ENCODE measurements at regions not wholly inside any gene's neighbourhood (a gene's known extent, or its start where the extent isn't known, plus 50 kb on each side); places are given as distances from the start of the nearest gene placed in this dataset.
"Not testable (repeated sequence)": the region's sequence is repeated elsewhere in the genome, so short reads cannot be mapped to it uniquely, and the experiment has no call there.

GRCh38 chr11:71781491-71781890 lies 51.5 kb upstream of the DEFB108B start:
- not testable (repeated sequence) for TF ChIP-seq MAFK (conservative IDR thresholded peaks at IDR 0.05 in 1 of 2, IDR thresholded peaks at IDR 0.05 in 1 of 2; ENCODE audit: low read length in 2 of 2); CHD4 (IDR thresholded peaks at IDR 0.05; ENCODE audit: borderline replicate concordance, low read length); CBX1 (IDR thresholded peaks at IDR 0.05; ENCODE audit: low read depth)

Measured in HepG2 (cell line).